Fibroblast of the aortic adventitia (primary cell): ENCODE measurements at regions not wholly inside any gene's neighbourhood (a gene's known extent, or its start where the extent isn't known, plus 50 kb on each side); places are given as distances from the start of the nearest gene placed in this dataset.

Experiments
- DNase-seq: peaks from one replicate; pipeline ENCODE4 v3.0.0-alpha.2; 2010; ENCODE audit warnings: low read depth
- H3K4me3 ChIP-seq: 2 replicates; pipeline ENCODE4 v1.5.1; 2011; ENCODE audit warnings: low read depth, mild to moderate bottlenecking, control low read depth, low read length, moderate library complexity
- CTCF ChIP-seq: IDR thresholded peaks from 2 replicates; pipeline ENCODE4 v1.5.1; 2011; ENCODE audit warnings: mild to moderate bottlenecking, low read length, control low read depth, inconsistent platforms; ENCODE audit not compliant: insufficient read depth

- DNase-seq: peak; percentile 33
- no peak for TF ChIP-seq CTCF
Observed at GRCh38 chr4:165784672-165785071, 88.4 kb upstream of the TLL1 start.

GRCh38 chr4:165785337-165785736 is 87.7 kb upstream of the TLL1 start:
- no peak overlapping the region for H3K4me3 ChIP-seq
- no peak for DNase-seq
- no peak for TF ChIP-seq CTCF

More at GRCh38 chr4:165784672-165785071, 88.4 kb upstream of the TLL1 start:
- no peak overlapping the region for H3K4me3 ChIP-seq

GRCh38 chr4:165787516-165788274 is 85.3 kb upstream of the TLL1 start:
- no peak overlapping the region for H3K4me3 ChIP-seq
- peak; percentile 27 for DNase-seq
- TF ChIP-seq CTCF: no peak

GRCh38 chr4:165788686-165789463 is 84.2 kb upstream of the TLL1 start:
- DNase-seq: peak; percentile 34
- no peak for TF ChIP-seq CTCF

DNA sequence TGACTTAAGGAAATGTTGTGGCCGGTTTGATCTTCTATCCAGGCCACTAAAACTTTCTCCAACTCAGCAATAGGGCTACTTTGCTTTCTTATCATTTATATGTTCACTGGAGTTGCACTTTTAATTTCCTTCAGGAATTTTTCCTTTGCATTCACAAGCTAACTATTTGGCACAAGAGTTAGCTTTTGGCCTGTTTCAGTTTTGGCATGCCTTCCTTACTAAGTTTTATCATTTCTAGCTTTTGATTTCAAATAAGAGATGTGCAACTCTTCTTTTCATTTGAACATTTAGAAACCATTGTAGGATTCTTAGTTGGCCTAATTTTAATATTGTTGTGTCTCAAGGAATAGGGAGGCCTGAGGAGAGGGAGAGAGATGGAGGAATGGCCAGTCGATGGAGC is 79.8 kb upstream of the TLL1 start:
- no peak overlapping the region for H3K4me3 ChIP-seq
- no peak for TF ChIP-seq CTCF
- peak; percentile 35 for DNase-seq

More at GRCh38 chr4:165788686-165789463, 84.2 kb upstream of the TLL1 start:
- no peak overlapping the region for H3K4me3 ChIP-seq

DNA sequence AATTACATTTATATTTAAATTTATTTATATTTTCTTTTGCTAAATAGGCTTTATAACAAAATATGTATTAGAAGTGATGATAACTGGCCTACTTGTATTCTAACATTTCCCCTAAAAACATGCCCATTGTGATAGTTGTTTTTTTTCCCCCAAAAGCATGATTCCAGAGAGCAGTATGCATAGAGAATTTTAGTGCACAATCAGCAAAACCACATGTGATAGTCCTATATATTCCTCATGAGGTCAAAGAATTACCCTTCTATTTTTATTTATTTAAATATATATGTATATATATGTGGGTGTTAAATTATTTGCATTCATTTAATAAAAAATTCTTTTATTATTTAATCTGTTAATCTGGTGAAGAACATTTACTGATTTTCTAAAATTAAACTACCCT is 78.2 kb upstream of the TLL1 start:
- DNase-seq: no peak
- no peak overlapping the region for H3K4me3 ChIP-seq
- no peak for TF ChIP-seq CTCF
